Left lung (tissue), 4 donors: ENCODE measurements at regions not wholly inside any gene's neighbourhood (a gene's known extent, or its start where the extent isn't known, plus 50 kb on each side); places are given as distances from the start of the nearest gene placed in this dataset.

Experiments
- ATAC-seq: fragments of 200-7000 bp; cut with Tn5 transposase; one replicate; pipeline ENCODE4 v1.9.1; 2020; ENCODE audit warnings: moderate library complexity
- DNase-seq, 4 donors: peaks; one replicate each; pipeline ENCODE4 v3.0.0-alpha.2; 2013 to 2020
- H3K27ac ChIP-seq, 2 donors: fragments of 200-600 bp; sonication (generic) in 1 of 2; one replicate each; pipeline versions ENCODE4 v1.5.0 to v1.8.0; 2020 to 2021
- H3K27me3 ChIP-seq, 2 donors: fragments of 200-600 bp; sonication (generic) in 1 of 2; one replicate each; pipeline versions ENCODE4 v1.5.0 to v1.8.0; 2020 to 2021
- H3K36me3 ChIP-seq, 2 donors: fragments of 200-600 bp; sonication (generic) in 1 of 2; one replicate each; pipeline versions ENCODE4 v1.5.0 to v1.8.0; 2020 to 2021
- H3K4me1 ChIP-seq, 2 donors: fragments of 200-600 bp; one replicate each; pipeline ENCODE4 v1.8.0; 2021
- H3K4me3 ChIP-seq, 2 donors: fragments of 200-600 bp; sonication (generic) in 1 of 2; one replicate each; pipeline versions ENCODE4 v1.5.0 to v1.8.0; 2020 to 2021; ENCODE audit warnings: mild to moderate bottlenecking in 1 of 2
- H3K9me3 ChIP-seq, 2 donors: fragments of 200-600 bp; sonication (generic) in 1 of 2; one replicate each; pipeline versions ENCODE4 v1.5.0 to v1.8.0; 2020 to 2021
- CTCF ChIP-seq, 2 donors: fragments of 200-600 bp; sonication (generic) in 1 of 2; IDR thresholded peaks; one replicate each; pipeline versions ENCODE4 v1.5.0 to v1.8.0; 2021; ENCODE audit warnings: antibody characterized with exemption in 2 of 2
- intact Hi-C, 2 donors: fragments of 100-400 bp; cut with DNase I; formaldehyde crosslinking; loops; one replicate each; pipeline versions ENCODE4 v1.11.2 to v1.14.2; 2022
- donor health status: DM: no; HTN: yes; CAD: no.
- donor health status: DM: no; HTN: no; CAD: no.

- DNase-seq (no peak), ATAC-seq (no peak)
- intact Hi-C loops, result no loop called here
- H3K27ac ChIP-seq, result no peak overlapping the region
- no peaks in the 10 kb centered on the region for H3K36me3 ChIP-seq
- peaks cover 0 to 7% of the 10 kb centered on the region in 2 donors for H3K27me3 ChIP-seq
- no peak for TF ChIP-seq CTCF (IDR thresholded peaks at IDR 0.05)
- H3K4me3 ChIP-seq, result no peak overlapping the region
- H3K4me1 ChIP-seq, result peaks cover 0 to 17% of the 10 kb centered on the region in 2 donors
- no peaks in the 10 kb centered on the region for H3K9me3 ChIP-seq
These were observed 108.8 kb downstream of the SYF2 start for GRCh38 chr1:25123551-25123950.

- intact Hi-C loops, result no loop called here
- no peak for TF ChIP-seq CTCF (IDR thresholded peaks at IDR 0.05)
- no peaks in the 10 kb centered on the region for H3K36me3 ChIP-seq
These were observed 109.6 kb downstream of the SYF2 start for GRCh38 chr1:25122747-25123146.

DNA sequence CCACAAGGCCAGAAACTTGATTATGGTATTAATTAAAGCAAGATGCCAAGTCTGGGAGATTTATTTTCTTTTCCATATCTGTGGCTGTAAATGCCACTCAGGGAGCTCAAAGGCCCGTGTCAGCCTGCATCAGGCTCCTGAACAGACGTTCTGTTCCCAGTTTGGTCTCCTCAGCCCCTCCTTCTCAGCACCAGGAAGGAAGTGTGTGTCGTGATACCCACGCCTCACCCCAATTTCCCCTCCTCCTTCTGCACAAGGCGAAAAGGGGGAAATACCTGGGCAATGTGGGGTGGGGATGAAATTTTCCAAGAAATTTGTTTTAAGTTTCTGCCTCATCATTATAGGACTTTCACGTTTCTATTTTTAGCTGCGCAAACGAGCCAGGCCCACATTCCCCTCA lies 112.0 kb downstream of the SYF2 start:
- Histone ChIP-seq H3K9me3 (no peaks in the 10 kb centered on the region), H3K27me3 (peaks cover 0 to 7% of the 10 kb centered on the region in 2 donors), H3K36me3 (no peaks in the 10 kb centered on the region), H3K27ac (peak overlapping the region in 1 of 2 donors; percentile 38), H3K4me1 (peaks cover 0 to 17% of the 10 kb centered on the region in 2 donors), H3K4me3 (no peak overlapping the region)
- no peak for TF ChIP-seq CTCF (IDR thresholded peaks at IDR 0.05)
- intact Hi-C loops, result no loop called here
- ATAC-seq (no peak), DNase-seq (no peak)

More at GRCh38 chr1:25122747-25123146, 109.6 kb downstream of the SYF2 start:
- DNase-seq, result no peak
- H3K27ac ChIP-seq, result no peak overlapping the region
- peaks cover 0 to 7% of the 10 kb centered on the region in 2 donors for H3K27me3 ChIP-seq
- no peaks in the 10 kb centered on the region for H3K9me3 ChIP-seq
- no peak overlapping the region for H3K4me3 ChIP-seq
- peak; percentile 58 for ATAC-seq
- peaks cover 0 to 17% of the 10 kb centered on the region in 2 donors for H3K4me1 ChIP-seq

GRCh38 chr1:25118546-25118945 lies 113.8 kb downstream of the SYF2 start:
- intact Hi-C loops, result no loop called here
- Histone ChIP-seq H3K27me3 (peaks cover 0 to 13% of the 10 kb centered on the region in 2 donors), H3K4me1 (peaks cover 0 to 21% of the 10 kb centered on the region in 2 donors), H3K9me3 (no peaks in the 10 kb centered on the region), H3K27ac (no peak overlapping the region), H3K4me3 (no peak overlapping the region), H3K36me3 (no peaks in the 10 kb centered on the region)
- no peak for TF ChIP-seq CTCF (IDR thresholded peaks at IDR 0.05)
- DNase-seq, result no peak
- ATAC-seq, result no peak

DNA sequence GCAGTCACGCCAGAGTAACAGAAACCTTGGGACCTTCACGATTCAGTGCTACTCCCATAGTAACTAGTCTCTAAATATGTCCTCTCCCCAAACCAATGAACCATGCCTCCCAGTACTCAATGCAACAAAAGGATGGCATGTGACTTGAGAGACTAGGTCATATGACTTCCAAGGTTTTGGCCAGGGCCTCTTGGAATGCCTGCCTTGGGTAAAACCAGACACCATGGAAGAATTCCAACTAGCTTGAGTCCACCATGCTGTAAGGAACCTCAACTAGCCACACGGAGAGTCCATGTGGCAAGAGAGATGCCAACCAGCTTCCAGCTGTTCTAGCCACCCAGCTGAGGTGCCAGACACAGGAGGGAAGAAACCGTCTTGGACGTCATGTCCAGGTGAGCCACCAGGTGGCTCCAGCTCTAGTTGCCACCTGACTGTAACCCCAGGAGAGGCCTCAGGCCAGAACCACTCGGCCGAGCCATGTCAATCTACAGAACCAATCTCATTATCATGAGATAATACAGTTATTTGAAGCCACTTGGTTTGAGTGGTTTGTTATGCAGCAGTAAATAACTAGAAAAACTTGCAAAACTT lies 115.0 kb downstream of the SYF2 start:
- no peak for DNase-seq
- Histone ChIP-seq H3K27ac (no peak overlapping the region), H3K36me3 (no peaks in the 10 kb centered on the region), H3K9me3 (no peaks in the 10 kb centered on the region), H3K4me1 (peaks cover 0 to 33% of the 10 kb centered on the region in 2 donors), H3K27me3 (peaks cover 0 to 13% of the 10 kb centered on the region in 2 donors), H3K4me3 (no peak overlapping the region)
- intact Hi-C loops, result no loop called here
- ATAC-seq, result no peak
- TF ChIP-seq CTCF (IDR thresholded peaks at IDR 0.05), result no peak
